AG04449 (cell line): ENCODE measurements at regions not wholly inside any gene's neighbourhood (a gene's known extent, or its start where the extent isn't known, plus 50 kb on each side); places are given as distances from the start of the nearest gene placed in this dataset.

Experiments used
- CTCF ChIA-PET: fragments of 350-600 bp; formaldehyde crosslinking; extraction: SDS; loops from one replicate; lab custom pipeline; 2021; ENCODE audit warnings: antibody characterized with exemption; lab: Yijun Ruan, JAX
- POLR2A ChIA-PET: fragments of 400-600, 350-600 bp; formaldehyde crosslinking; extraction: SDS; loops from one replicate; lab custom pipeline; 2020; ENCODE audit warnings: antibody characterized with exemption, inconsistent platforms; lab: Yijun Ruan, JAX
- DNase-seq: peaks from one replicate; pipeline ENCODE4 v3.0.0-alpha.2; 2010; ENCODE audit warnings: low read depth, low spot score
- H3K4me3 ChIP-seq: 2 replicates; pipeline ENCODE4 v1.5.1; 2011; ENCODE audit warnings: low read depth, mild to moderate bottlenecking, control low read depth, low read length
- TF ChIP-seq, protein P1 (sequence below): IDR thresholded peaks from one replicate; pipeline ENCODE4 v1.5.1; 2011; ENCODE audit warnings: mild to moderate bottlenecking, moderate library complexity, low read length, control low read depth, inconsistent platforms; ENCODE audit not compliant: insufficient read depth; ENCODE audit errors: missing control alignments

DNA sequence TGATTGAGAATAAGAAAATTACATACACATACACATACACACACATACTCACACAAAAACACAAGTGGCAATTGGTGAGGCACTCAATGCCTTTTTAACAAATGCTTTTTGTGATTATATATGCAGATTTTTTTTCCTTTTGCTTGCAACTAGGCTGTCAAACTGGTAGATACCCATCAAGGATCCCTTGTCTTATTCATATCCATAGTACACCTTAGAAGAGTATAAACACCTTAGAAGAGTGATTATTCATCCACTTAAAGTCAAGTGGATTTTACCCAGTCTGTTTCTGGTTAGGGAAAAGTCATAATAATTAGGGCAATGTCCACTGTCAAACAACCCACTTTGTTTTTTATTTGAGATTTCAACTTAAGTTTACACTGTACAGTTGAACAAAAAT, 1773.4 kb upstream of the MIR17HG start:
- DNase-seq = no peak
- ChIA-PET CTCF (no interaction called here), POLR2A (no interaction called here)
- TF ChIP-seq, protein P1, sequence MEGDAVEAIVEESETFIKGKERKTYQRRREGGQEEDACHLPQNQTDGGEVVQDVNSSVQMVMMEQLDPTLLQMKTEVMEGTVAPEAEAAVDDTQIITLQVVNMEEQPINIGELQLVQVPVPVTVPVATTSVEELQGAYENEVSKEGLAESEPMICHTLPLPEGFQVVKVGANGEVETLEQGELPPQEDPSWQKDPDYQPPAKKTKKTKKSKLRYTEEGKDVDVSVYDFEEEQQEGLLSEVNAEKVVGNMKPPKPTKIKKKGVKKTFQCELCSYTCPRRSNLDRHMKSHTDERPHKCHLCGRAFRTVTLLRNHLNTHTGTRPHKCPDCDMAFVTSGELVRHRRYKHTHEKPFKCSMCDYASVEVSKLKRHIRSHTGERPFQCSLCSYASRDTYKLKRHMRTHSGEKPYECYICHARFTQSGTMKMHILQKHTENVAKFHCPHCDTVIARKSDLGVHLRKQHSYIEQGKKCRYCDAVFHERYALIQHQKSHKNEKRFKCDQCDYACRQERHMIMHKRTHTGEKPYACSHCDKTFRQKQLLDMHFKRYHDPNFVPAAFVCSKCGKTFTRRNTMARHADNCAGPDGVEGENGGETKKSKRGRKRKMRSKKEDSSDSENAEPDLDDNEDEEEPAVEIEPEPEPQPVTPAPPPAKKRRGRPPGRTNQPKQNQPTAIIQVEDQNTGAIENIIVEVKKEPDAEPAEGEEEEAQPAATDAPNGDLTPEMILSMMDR = no peak
- H3K4me3 ChIP-seq = no peak overlapping the region

DNA sequence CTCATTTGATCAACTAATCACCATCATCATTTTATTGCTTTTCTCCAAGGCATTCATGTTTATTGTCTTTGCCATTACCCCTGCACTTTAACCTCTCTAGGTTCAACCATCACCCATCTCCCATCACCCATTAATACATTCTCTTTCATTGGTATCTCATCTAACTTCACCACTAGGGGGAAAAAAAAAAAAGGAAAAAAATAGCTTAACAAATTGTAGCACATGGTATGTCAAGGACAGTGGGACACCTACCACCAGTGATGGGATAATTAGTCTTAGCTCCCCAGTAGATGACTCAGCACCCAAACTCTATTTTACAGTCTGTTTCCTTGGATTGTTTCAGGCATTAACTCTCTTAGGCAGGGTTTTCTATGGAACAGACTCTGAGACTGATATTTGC, 1770.2 kb upstream of the MIR17HG start:
- POLR2A ChIA-PET = no interaction called here
- CTCF ChIA-PET = no interaction called here
- DNase-seq = no peak
- no peak overlapping the region for H3K4me3 ChIP-seq
- TF ChIP-seq, protein P1 = no peak

DNA sequence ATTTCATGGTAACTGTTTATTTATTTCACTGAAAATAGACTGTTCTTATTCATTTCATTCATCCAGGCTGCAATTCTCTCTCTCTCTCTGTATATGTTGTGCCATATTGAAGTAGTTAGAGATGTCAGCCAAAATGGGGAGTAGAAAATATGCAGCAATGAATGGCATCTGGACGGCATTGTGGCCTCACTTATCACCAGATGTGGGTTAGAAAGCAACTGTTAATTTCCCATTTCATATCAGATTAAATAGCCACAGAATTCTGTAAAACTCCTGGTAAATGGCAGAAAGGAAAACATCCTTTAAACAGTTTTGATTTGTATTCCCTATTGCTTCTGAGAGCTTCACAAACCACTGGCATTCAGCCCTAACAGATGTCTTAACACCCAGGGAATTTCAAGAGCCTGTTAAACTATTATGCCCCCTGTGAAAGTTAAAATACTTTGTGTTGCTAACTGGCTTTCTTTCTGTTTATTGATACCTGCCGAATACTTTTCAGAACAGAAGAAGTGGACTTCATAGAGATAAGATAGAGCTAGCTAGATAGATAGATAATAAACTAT, 1763.3 kb upstream of the MIR17HG start:
- no peak overlapping the region for H3K4me3 ChIP-seq
- CTCF ChIA-PET = no interaction called here
- TF ChIP-seq, protein P1 = no peak
- no peak for DNase-seq
- POLR2A ChIA-PET = no interaction called here

DNA sequence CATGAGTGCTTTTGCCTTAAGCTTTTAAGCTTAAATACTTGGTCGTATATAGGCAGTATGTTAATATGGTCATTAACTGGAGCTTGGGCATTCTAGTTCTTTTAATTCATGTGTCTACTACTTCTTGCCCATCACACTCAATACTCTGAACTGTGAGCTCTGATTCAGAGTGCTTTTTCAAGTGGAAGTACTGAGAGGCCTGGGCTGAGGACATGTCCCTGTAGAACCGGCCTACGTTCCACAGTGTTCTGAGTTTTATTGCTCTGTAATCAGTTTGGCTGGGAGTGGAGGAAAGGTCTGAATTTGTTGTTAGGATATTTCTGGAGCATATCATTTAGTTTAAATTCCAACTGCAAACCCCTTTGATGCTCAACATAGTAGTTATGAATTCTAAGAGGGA, 1744.8 kb upstream of the MIR17HG start:
- no peak for DNase-seq
- CTCF ChIA-PET = no interaction called here
- POLR2A ChIA-PET = no interaction called here
- H3K4me3 ChIP-seq = no peak overlapping the region
- TF ChIP-seq, protein P1 = no peak

DNA sequence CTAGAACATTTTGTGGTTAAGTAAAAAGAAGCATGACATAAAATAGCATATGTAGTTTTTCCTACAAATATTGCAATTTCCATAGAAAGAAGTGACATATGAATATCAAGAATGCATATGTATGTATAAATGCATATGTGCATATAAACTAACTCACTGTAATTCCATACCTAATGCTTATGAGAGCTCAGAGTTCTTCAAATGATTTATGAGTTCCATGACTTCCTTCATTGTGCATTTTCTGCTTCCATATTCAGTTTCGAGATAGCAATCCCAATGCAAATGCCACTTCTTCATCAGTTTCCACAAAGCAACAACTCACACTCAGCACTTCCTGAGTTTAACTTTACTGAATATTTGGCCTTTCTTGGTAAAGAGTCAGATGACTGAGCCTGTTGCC, 1744.3 kb upstream of the MIR17HG start:
- TF ChIP-seq, protein P1 = no peak
- ChIA-PET CTCF (no interaction called here), POLR2A (no interaction called here)
- H3K4me3 ChIP-seq = no peak overlapping the region
- DNase-seq = no peak

DNA sequence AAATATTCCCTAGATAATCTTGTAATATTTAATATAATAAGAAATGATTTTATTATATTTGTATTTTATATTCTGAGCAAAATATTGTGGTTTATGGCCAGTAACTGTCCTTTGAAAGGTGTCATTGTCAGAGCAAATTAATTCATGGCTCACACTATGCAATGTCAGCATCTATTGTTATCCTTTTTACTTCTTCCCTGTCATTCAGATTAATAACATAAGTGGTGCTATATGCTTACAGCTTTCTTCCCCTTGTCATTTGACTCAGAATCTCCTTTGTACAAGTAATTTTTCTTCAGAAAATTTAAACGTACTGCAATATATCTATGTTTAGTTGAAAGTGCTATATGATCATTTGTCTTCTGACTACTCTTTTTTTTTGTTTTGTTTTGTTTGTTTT, 1738.2 kb upstream of the MIR17HG start:
- TF ChIP-seq, protein P1 = no peak
- no peak overlapping the region for H3K4me3 ChIP-seq
- no peak for DNase-seq
- POLR2A ChIA-PET = no interaction called here
- CTCF ChIA-PET = no interaction called here
